ENCODE measurements at regions not wholly inside any gene's neighbourhood (a gene's known extent, or its start where the extent isn't known, plus 50 kb on each side); places are given as distances from the start of the nearest gene placed in this dataset.
"Not testable (repeated sequence)": the region's sequence is repeated elsewhere in the genome, so short reads cannot be mapped to it uniquely, and the experiment has no call there.

GRCh38 chrX:124719060-124719459, 372.7 kb downstream of the SH2D1A start:
- no peaks in the 10 kb centered on the region for H3K9me3 Mint-ChIP-seq (ENCODE audit: low read depth)
- peaks cover 6% of the 10 kb centered on the region for H3K4me1 Mint-ChIP-seq (ENCODE audit: low read depth)
- H3K27me3 Mint-ChIP-seq: no peaks in the 10 kb centered on the region
- H3K4me3 Mint-ChIP-seq: no peak overlapping the region
- H3K36me3 Mint-ChIP-seq: no peaks in the 10 kb centered on the region
- H3K27ac Mint-ChIP-seq: no peak overlapping the region

GRCh38 chrX:124720532-124720931, 374.2 kb downstream of the SH2D1A start:
- no peak overlapping the region for H3K27ac Mint-ChIP-seq
- no peaks in the 10 kb centered on the region for H3K36me3 Mint-ChIP-seq
- H3K4me1 Mint-ChIP-seq (ENCODE audit: low read depth): peaks cover 9% of the 10 kb centered on the region
- H3K27me3 Mint-ChIP-seq: no peaks in the 10 kb centered on the region
- no peak overlapping the region for H3K4me3 Mint-ChIP-seq
- no peaks in the 10 kb centered on the region for H3K9me3 Mint-ChIP-seq (ENCODE audit: low read depth)

GRCh38 chrX:124725502-124725901, 379.1 kb downstream of the SH2D1A start:
- Mint-ChIP-seq H3K36me3 (no peaks in the 10 kb centered on the region), H3K9me3 (ENCODE audit: low read depth) (no peaks in the 10 kb centered on the region), H3K4me3 (no peak overlapping the region)

GRCh38 chrX:124726292-124726691, 379.9 kb downstream of the SH2D1A start:
- no peaks in the 10 kb centered on the region for H3K9me3 Mint-ChIP-seq (ENCODE audit: low read depth)
- H3K4me1 Mint-ChIP-seq (ENCODE audit: low read depth): peaks cover 31% of the 10 kb centered on the region
- peak overlapping the region; percentile 3 for H3K27ac Mint-ChIP-seq
- no peaks in the 10 kb centered on the region for H3K27me3 Mint-ChIP-seq
- H3K36me3 Mint-ChIP-seq: no peaks in the 10 kb centered on the region
- peak overlapping the region; percentile 38 for H3K4me3 Mint-ChIP-seq

More at GRCh38 chrX:124725502-124725901, 379.1 kb downstream of the SH2D1A start:
- Mint-ChIP-seq H3K27me3 (no peaks in the 10 kb centered on the region), H3K4me1 (ENCODE audit: low read depth) (peaks cover 27% of the 10 kb centered on the region), H3K27ac (no peak overlapping the region)

- no peak overlapping the region for H3K27ac Mint-ChIP-seq
- no peaks in the 10 kb centered on the region for H3K27me3 Mint-ChIP-seq
- no peak overlapping the region for H3K4me3 Mint-ChIP-seq
- peaks cover 36% of the 10 kb centered on the region for H3K4me1 Mint-ChIP-seq (ENCODE audit: low read depth)
- H3K36me3 Mint-ChIP-seq: no peaks in the 10 kb centered on the region
- H3K9me3 Mint-ChIP-seq (ENCODE audit: low read depth): no peaks in the 10 kb centered on the region
Observed at GRCh38 chrX:124726881-124727280, 380.5 kb downstream of the SH2D1A start.

- peaks cover 34% of the 10 kb centered on the region for H3K4me1 Mint-ChIP-seq (ENCODE audit: low read depth)
- H3K27me3 Mint-ChIP-seq: no peaks in the 10 kb centered on the region
- peak overlapping the region; percentile 70 for H3K4me3 Mint-ChIP-seq
- no peaks in the 10 kb centered on the region for H3K9me3 Mint-ChIP-seq (ENCODE audit: low read depth)
- peak overlapping the region; percentile 41 for H3K27ac Mint-ChIP-seq
- H3K36me3 Mint-ChIP-seq: peaks cover 3% of the 10 kb centered on the region
Observed at GRCh38 chrX:124736553-124737270, 390.3 kb downstream of the SH2D1A start.

- Mint-ChIP-seq H3K4me3 (no peak overlapping the region), H3K9me3 (ENCODE audit: low read depth) (no peaks in the 10 kb centered on the region)
Observed at GRCh38 chrX:124737771-124738170, 391.4 kb downstream of the SH2D1A start.

GRCh38 chrX:124747295-124747694, 400.9 kb downstream of the SH2D1A start:
- no peaks in the 10 kb centered on the region for H3K27me3 Mint-ChIP-seq
- peaks cover 1% of the 10 kb centered on the region for H3K4me1 Mint-ChIP-seq (ENCODE audit: low read depth)
- no peak overlapping the region for H3K4me3 Mint-ChIP-seq
- no peaks in the 10 kb centered on the region for H3K36me3 Mint-ChIP-seq
- no peaks in the 10 kb centered on the region for H3K9me3 Mint-ChIP-seq (ENCODE audit: low read depth)
- H3K27ac Mint-ChIP-seq: no peak overlapping the region

More at GRCh38 chrX:124737771-124738170, 391.4 kb downstream of the SH2D1A start:
- peaks cover 3% of the 10 kb centered on the region for H3K36me3 Mint-ChIP-seq
- peaks cover 28% of the 10 kb centered on the region for H3K4me1 Mint-ChIP-seq (ENCODE audit: low read depth)
- H3K27me3 Mint-ChIP-seq: no peaks in the 10 kb centered on the region
- H3K27ac Mint-ChIP-seq: no peak overlapping the region

- Mint-ChIP-seq H3K27ac (no peak overlapping the region), H3K27me3 (no peaks in the 10 kb centered on the region), H3K36me3 (no peaks in the 10 kb centered on the region), H3K4me3 (no peak overlapping the region), H3K9me3 (ENCODE audit: low read depth) (no peaks in the 10 kb centered on the region), H3K4me1 (ENCODE audit: low read depth) (no peaks in the 10 kb centered on the region)
Observed at GRCh38 chrX:124764354-124764753, 418.0 kb downstream of the SH2D1A start.

GRCh38 chrX:124769166-124769565, 422.8 kb downstream of the SH2D1A start:
- Mint-ChIP-seq H3K9me3 (ENCODE audit: low read depth) (no peaks in the 10 kb centered on the region), H3K27me3 (no peaks in the 10 kb centered on the region), H3K4me3 (no peak overlapping the region), H3K36me3 (no peaks in the 10 kb centered on the region), H3K4me1 (ENCODE audit: low read depth) (no peaks in the 10 kb centered on the region), H3K27ac (no peak overlapping the region)

- no peak overlapping the region for H3K4me3 Mint-ChIP-seq
- no peak overlapping the region for H3K27ac Mint-ChIP-seq
- H3K36me3 Mint-ChIP-seq: no peaks in the 10 kb centered on the region
- peaks cover 4% of the 10 kb centered on the region for H3K9me3 Mint-ChIP-seq (ENCODE audit: low read depth)
- H3K4me1 Mint-ChIP-seq (ENCODE audit: low read depth): no peaks in the 10 kb centered on the region
- no peaks in the 10 kb centered on the region for H3K27me3 Mint-ChIP-seq
Observed at GRCh38 chrX:124771292-124771691, 424.9 kb downstream of the SH2D1A start.

GRCh38 chrX:124788253-124788652, 441.9 kb downstream of the SH2D1A start:
- H3K36me3 Mint-ChIP-seq; H3K4me1 Mint-ChIP-seq (ENCODE audit: low read depth); H3K27me3 Mint-ChIP-seq; H3K27ac Mint-ChIP-seq; H3K4me3 Mint-ChIP-seq; H3K9me3 Mint-ChIP-seq (ENCODE audit: low read depth): not testable (repeated sequence)

- H3K27ac Mint-ChIP-seq; H3K4me1 Mint-ChIP-seq (ENCODE audit: low read depth); H3K4me3 Mint-ChIP-seq; H3K27me3 Mint-ChIP-seq; H3K9me3 Mint-ChIP-seq (ENCODE audit: low read depth); H3K36me3 Mint-ChIP-seq: not testable (repeated sequence)
Observed at GRCh38 chrX:124789874-124790273, 443.5 kb downstream of the SH2D1A start.

GRCh38 chrX:124791492-124792095, 445.2 kb downstream of the SH2D1A start:
- Mint-ChIP-seq H3K4me3 (no peak overlapping the region), H3K36me3 (no peaks in the 10 kb centered on the region), H3K9me3 (ENCODE audit: low read depth) (no peaks in the 10 kb centered on the region), H3K27me3 (no peaks in the 10 kb centered on the region), H3K4me1 (ENCODE audit: low read depth) (no peaks in the 10 kb centered on the region), H3K27ac (no peak overlapping the region)

- H3K27me3 Mint-ChIP-seq: no peaks in the 10 kb centered on the region
- H3K27ac Mint-ChIP-seq: no peak overlapping the region
- H3K36me3 Mint-ChIP-seq: peaks cover 4% of the 10 kb centered on the region
- no peak overlapping the region for H3K4me3 Mint-ChIP-seq
- H3K9me3 Mint-ChIP-seq (ENCODE audit: low read depth): peaks cover 6% of the 10 kb centered on the region
- H3K4me1 Mint-ChIP-seq (ENCODE audit: low read depth): no peaks in the 10 kb centered on the region
Observed at GRCh38 chrX:124796989-124797388, 450.6 kb downstream of the SH2D1A start.

- no peak overlapping the region for H3K4me3 Mint-ChIP-seq
- no peaks in the 10 kb centered on the region for H3K4me1 Mint-ChIP-seq (ENCODE audit: low read depth)
- no peak overlapping the region for H3K27ac Mint-ChIP-seq
Observed at GRCh38 chrX:124804962-124805361, 458.6 kb downstream of the SH2D1A start.

More at GRCh38 chrX:124804962-124805361, 458.6 kb downstream of the SH2D1A start:
- H3K9me3 Mint-ChIP-seq (ENCODE audit: low read depth): peaks cover 24% of the 10 kb centered on the region
- H3K36me3 Mint-ChIP-seq: peaks cover 16% of the 10 kb centered on the region
- no peaks in the 10 kb centered on the region for H3K27me3 Mint-ChIP-seq
